ENCODE measurements at regions not wholly inside any gene's neighbourhood (a gene's known extent, or its start where the extent isn't known, plus 50 kb on each side); places are given as distances from the start of the nearest gene placed in this dataset.

- TF ChIP-seq POLR2AphosphoS5 (IDR thresholded peaks at IDR 0.05; ENCODE audit: low read depth, low read length): no peak
- TF ChIP-seq TAF1 (IDR thresholded peaks at IDR 0.05; ENCODE audit: borderline replicate concordance, insufficient read depth, low read length): no peak
- no peak for TF ChIP-seq REST (IDR thresholded peaks at IDR 0.05; ENCODE audit: insufficient read depth in 1 of 2, low read depth in 2 of 2, low read length in 2 of 2)
- TF ChIP-seq SIN3A (IDR thresholded peaks at IDR 0.05; ENCODE audit: borderline replicate concordance, insufficient read depth, low read length): no peak
- no peak for TF ChIP-seq FOXP2 (optimal IDR thresholded peaks at IDR 0.05; ENCODE audit: borderline replicate concordance, extremely low read depth, extremely low read length, insufficient read depth)
These were observed 762.3 kb downstream of the C6orf118 start for GRCh38 chr6:164547076-164547475.
